ENCODE measurements at regions not wholly inside any gene's neighbourhood (a gene's known extent, or its start where the extent isn't known, plus 50 kb on each side); places are given as distances from the start of the nearest gene placed in this dataset.

DNA sequence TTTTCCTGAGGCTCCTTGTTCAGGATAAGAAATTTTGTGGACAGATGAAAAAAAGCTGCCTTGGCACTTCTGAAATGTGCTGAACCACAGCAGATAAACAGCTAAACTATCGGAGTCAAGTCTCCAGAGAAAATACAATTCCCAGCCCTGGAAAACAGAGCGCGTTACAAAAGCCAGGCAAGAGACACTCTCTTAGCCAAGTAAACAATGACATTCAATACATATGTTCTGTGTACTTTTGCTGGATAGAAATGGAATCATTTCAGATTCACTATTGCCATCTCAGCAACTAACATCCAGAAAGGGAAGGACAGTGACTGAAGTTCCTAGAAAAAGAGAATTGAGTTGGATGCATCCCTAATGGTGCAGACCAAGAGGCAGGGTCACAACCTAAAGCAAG lies 196.8 kb upstream of the NRSN1 start:
- H3K9me2 ChIP-seq (replicated peaks; ENCODE audit: low read depth, low read length): no peaks in the 10 kb centered on the region
- H2AFZ ChIP-seq (ENCODE audit: low read length): no peak overlapping the region
- no peaks in the 10 kb centered on the region for H3K36me3 ChIP-seq (ENCODE audit: insufficient read depth, low read length)
- no peaks in the 10 kb centered on the region for H3K27me3 ChIP-seq (ENCODE audit: insufficient read depth, low read length, poor library complexity, severe bottlenecking)
- H3F3A ChIP-seq (ENCODE audit: low read depth): no peaks in the 10 kb centered on the region
- no peak overlapping the region for H3K4me2 ChIP-seq (ENCODE audit: low read depth, low read length, poor library complexity, severe bottlenecking)
- H4K20me1 ChIP-seq (ENCODE audit: insufficient read depth, low read length, poor library complexity, severe bottlenecking): no peaks in the 10 kb centered on the region
- TF ChIP-seq EZH2phosphoT487 (IDR thresholded peaks at IDR 0.05; ENCODE audit: borderline replicate concordance): no peak
- TF ChIP-seq, protein P1, sequence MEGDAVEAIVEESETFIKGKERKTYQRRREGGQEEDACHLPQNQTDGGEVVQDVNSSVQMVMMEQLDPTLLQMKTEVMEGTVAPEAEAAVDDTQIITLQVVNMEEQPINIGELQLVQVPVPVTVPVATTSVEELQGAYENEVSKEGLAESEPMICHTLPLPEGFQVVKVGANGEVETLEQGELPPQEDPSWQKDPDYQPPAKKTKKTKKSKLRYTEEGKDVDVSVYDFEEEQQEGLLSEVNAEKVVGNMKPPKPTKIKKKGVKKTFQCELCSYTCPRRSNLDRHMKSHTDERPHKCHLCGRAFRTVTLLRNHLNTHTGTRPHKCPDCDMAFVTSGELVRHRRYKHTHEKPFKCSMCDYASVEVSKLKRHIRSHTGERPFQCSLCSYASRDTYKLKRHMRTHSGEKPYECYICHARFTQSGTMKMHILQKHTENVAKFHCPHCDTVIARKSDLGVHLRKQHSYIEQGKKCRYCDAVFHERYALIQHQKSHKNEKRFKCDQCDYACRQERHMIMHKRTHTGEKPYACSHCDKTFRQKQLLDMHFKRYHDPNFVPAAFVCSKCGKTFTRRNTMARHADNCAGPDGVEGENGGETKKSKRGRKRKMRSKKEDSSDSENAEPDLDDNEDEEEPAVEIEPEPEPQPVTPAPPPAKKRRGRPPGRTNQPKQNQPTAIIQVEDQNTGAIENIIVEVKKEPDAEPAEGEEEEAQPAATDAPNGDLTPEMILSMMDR (conservative IDR thresholded peaks at IDR 0.05; ENCODE audit: low read length): no peak
- H3K4me3 ChIP-seq (ENCODE audit: low read length, poor library complexity, severe bottlenecking): no peak overlapping the region
- H3K79me2 ChIP-seq (ENCODE audit: insufficient read depth, low read length): no peaks in the 10 kb centered on the region
- H3K9me3 ChIP-seq (ENCODE audit: insufficient read depth, low read depth, low read length): no peaks in the 10 kb centered on the region
- no peaks in the 10 kb centered on the region for H3K4me1 ChIP-seq (ENCODE audit: insufficient read depth, low read length, poor library complexity, severe bottlenecking)
- H3K9ac ChIP-seq (ENCODE audit: low read depth, low read length, poor library complexity, severe bottlenecking): no peak overlapping the region

DNA sequence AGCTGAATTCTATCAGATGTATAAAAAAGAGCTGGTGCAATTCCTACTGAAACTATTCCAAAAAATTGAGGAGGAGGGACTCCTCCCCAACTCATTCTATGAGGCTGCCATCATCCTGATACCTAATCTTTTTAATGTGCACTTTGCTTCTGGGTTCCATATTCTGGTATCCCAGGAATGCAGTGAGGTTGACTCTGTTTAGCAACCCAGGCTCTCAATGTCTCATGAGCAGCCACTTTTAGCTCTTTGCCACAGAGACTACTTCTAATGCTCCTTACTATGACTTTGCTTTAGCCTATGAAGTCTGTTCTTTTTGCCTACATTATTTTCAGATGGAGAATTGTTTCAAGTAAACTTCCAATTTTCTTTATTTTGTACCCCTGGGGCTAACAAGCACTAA lies 185.5 kb upstream of the NRSN1 start:
- H2AFZ ChIP-seq (ENCODE audit: low read length): no peak overlapping the region
- H3K79me2 ChIP-seq (ENCODE audit: insufficient read depth, low read length): no peaks in the 10 kb centered on the region
- no peak overlapping the region for H3K4me3 ChIP-seq (ENCODE audit: low read length, poor library complexity, severe bottlenecking)
- no peak for TF ChIP-seq EZH2phosphoT487 (IDR thresholded peaks at IDR 0.05; ENCODE audit: borderline replicate concordance)
- TF ChIP-seq, protein P1 (conservative IDR thresholded peaks at IDR 0.05; ENCODE audit: low read length): no peak
- no peaks in the 10 kb centered on the region for H3K27me3 ChIP-seq (ENCODE audit: insufficient read depth, low read length, poor library complexity, severe bottlenecking)
- no peak overlapping the region for H3K9ac ChIP-seq (ENCODE audit: low read depth, low read length, poor library complexity, severe bottlenecking)
- H4K20me1 ChIP-seq (ENCODE audit: insufficient read depth, low read length, poor library complexity, severe bottlenecking): no peaks in the 10 kb centered on the region
- no peaks in the 10 kb centered on the region for H3K9me2 ChIP-seq (replicated peaks; ENCODE audit: low read depth, low read length)
- H3K4me2 ChIP-seq (ENCODE audit: low read depth, low read length, poor library complexity, severe bottlenecking): no peak overlapping the region
- H3K9me3 ChIP-seq (ENCODE audit: insufficient read depth, low read depth, low read length): no peaks in the 10 kb centered on the region
- H3F3A ChIP-seq (ENCODE audit: low read depth): no peaks in the 10 kb centered on the region
- no peaks in the 10 kb centered on the region for H3K4me1 ChIP-seq (ENCODE audit: insufficient read depth, low read length, poor library complexity, severe bottlenecking)
- H3K36me3 ChIP-seq (ENCODE audit: insufficient read depth, low read length): no peaks in the 10 kb centered on the region

DNA sequence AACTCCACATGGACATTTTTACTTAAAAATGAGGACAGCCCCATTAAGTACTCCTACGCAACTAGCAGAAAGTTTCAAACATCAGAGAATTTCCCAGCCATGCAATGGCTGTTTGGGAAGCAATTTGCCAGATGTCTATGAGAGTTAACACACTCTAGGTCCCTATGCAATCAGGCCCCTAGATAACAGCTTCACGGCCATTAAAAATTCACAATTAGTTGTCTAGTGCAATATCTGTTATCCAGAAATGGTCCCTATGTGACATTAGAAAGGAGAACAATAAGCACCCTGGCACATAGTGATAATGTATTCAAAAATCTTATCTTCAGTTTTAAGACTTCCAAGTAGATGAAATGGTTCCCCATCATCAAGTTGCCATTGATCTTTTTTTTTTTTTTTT lies 174.3 kb upstream of the NRSN1 start:
- no peak overlapping the region for H3K9ac ChIP-seq (ENCODE audit: low read depth, low read length, poor library complexity, severe bottlenecking)
- H3K4me1 ChIP-seq (ENCODE audit: insufficient read depth, low read length, poor library complexity, severe bottlenecking): no peaks in the 10 kb centered on the region
- no peaks in the 10 kb centered on the region for H3K36me3 ChIP-seq (ENCODE audit: insufficient read depth, low read length)
- H3K79me2 ChIP-seq (ENCODE audit: insufficient read depth, low read length): no peaks in the 10 kb centered on the region
- no peaks in the 10 kb centered on the region for H3K9me3 ChIP-seq (ENCODE audit: insufficient read depth, low read depth, low read length)
- H3K27me3 ChIP-seq (ENCODE audit: insufficient read depth, low read length, poor library complexity, severe bottlenecking): no peaks in the 10 kb centered on the region
- H3K4me3 ChIP-seq (ENCODE audit: low read length, poor library complexity, severe bottlenecking): no peak overlapping the region
- no peaks in the 10 kb centered on the region for H3K9me2 ChIP-seq (replicated peaks; ENCODE audit: low read depth, low read length)
- TF ChIP-seq, protein P1 (conservative IDR thresholded peaks at IDR 0.05; ENCODE audit: low read length): no peak
- TF ChIP-seq EZH2phosphoT487 (IDR thresholded peaks at IDR 0.05; ENCODE audit: borderline replicate concordance): no peak
- H4K20me1 ChIP-seq (ENCODE audit: insufficient read depth, low read length, poor library complexity, severe bottlenecking): no peaks in the 10 kb centered on the region
- H3F3A ChIP-seq (ENCODE audit: low read depth): no peaks in the 10 kb centered on the region
- H2AFZ ChIP-seq (ENCODE audit: low read length): no peak overlapping the region
- H3K4me2 ChIP-seq (ENCODE audit: low read depth, low read length, poor library complexity, severe bottlenecking): no peak overlapping the region

Data from Loucy (cell line).